ENCODE measurements at regions not wholly inside any gene's neighbourhood (a gene's known extent, or its start where the extent isn't known, plus 50 kb on each side); places are given as distances from the start of the nearest gene placed in this dataset.
"Not testable (repeated sequence)": the region's sequence is repeated elsewhere in the genome, so short reads cannot be mapped to it uniquely, and the experiment has no call there.

DNA sequence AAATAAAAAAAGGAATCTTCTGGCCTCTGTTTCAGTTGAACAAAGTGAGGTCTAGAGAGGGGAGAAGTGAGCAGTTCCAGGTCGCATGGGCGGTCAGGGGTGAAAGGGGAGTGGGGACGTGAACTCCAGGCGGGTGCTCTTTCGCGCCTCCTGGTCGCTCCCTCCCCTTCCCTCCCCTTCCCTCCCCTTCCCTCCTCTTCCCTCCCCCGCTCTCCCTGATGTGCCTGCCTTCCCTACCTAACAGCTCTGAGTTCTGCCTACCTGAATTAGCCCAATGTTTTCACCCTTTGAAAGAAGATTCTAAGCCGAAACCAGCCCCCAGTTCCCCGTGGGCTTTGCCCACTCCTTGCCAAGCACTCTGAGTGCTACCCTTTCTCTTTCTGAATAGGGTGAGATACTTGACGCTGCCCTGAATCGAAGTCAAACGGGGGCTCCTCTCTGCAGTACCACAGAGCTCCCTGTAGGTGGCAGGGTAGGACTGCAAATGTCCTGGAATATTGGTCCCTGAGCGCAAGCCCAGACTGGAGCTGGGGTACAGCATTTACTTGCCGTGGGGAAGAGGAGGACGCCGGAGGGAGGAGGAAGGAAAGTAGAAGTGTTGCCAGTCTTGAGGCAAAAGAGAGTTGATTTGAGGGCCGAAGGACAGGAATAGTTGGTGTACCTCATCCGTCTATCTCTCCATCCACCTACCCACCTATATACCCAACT, 214.4 kb downstream of the NPIPA7 start:
- TF ChIP-seq POLR2AphosphoS5 (IDR thresholded peaks at IDR 0.05): not testable (repeated sequence)
- TF ChIP-seq, protein P1, sequence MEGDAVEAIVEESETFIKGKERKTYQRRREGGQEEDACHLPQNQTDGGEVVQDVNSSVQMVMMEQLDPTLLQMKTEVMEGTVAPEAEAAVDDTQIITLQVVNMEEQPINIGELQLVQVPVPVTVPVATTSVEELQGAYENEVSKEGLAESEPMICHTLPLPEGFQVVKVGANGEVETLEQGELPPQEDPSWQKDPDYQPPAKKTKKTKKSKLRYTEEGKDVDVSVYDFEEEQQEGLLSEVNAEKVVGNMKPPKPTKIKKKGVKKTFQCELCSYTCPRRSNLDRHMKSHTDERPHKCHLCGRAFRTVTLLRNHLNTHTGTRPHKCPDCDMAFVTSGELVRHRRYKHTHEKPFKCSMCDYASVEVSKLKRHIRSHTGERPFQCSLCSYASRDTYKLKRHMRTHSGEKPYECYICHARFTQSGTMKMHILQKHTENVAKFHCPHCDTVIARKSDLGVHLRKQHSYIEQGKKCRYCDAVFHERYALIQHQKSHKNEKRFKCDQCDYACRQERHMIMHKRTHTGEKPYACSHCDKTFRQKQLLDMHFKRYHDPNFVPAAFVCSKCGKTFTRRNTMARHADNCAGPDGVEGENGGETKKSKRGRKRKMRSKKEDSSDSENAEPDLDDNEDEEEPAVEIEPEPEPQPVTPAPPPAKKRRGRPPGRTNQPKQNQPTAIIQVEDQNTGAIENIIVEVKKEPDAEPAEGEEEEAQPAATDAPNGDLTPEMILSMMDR (IDR thresholded peaks at IDR 0.05 in 8 of 11, conservative IDR thresholded peaks at IDR 0.05 in 3 of 11): peak; percentile 31 to 77 (median 58)
